OCI-LY3 (cell line): ENCODE measurements at regions not wholly inside any gene's neighbourhood (a gene's known extent, or its start where the extent isn't known, plus 50 kb on each side); places are given as distances from the start of the nearest gene placed in this dataset.

ENCODE experiments used
- EZH2phosphoT487 ChIP-seq: fragments of 200-600 bp; shearing (Covaris generic); IDR thresholded peaks from 2 replicates; pipeline ENCODE4 v1.6.1; 2018; ENCODE audit warnings: antibody characterized with exemption, mixed run types, low read depth
- TF ChIP-seq, protein P1 (sequence below): fragments of 200-600, 300-600 bp; sonication (generic); IDR thresholded peaks from 2 replicates; pipeline ENCODE4 v1.5.1; 2014; ENCODE audit warnings: antibody characterized with exemption, low read length, low read depth

DNA sequence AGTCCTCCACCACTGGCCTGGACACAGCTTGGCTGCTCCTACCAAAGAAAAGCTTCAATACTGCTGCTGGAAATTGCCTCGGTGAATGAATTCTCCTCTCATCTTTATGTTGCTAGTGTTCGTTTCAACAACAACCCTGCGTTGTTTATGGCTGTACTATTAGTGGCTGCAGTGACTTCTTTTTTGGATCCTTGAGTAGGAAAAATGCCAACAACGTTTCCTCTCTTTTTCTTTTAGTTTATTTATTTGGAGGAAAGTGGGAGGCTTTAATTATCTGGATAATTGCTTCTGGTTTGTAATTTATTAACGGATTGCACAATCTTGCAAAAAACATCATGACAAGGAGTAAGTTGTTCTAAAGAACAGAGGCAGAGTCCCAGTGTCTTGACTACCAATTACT, 464.1 kb upstream of the TRAM1L1 start:
- TF ChIP-seq, protein P1, sequence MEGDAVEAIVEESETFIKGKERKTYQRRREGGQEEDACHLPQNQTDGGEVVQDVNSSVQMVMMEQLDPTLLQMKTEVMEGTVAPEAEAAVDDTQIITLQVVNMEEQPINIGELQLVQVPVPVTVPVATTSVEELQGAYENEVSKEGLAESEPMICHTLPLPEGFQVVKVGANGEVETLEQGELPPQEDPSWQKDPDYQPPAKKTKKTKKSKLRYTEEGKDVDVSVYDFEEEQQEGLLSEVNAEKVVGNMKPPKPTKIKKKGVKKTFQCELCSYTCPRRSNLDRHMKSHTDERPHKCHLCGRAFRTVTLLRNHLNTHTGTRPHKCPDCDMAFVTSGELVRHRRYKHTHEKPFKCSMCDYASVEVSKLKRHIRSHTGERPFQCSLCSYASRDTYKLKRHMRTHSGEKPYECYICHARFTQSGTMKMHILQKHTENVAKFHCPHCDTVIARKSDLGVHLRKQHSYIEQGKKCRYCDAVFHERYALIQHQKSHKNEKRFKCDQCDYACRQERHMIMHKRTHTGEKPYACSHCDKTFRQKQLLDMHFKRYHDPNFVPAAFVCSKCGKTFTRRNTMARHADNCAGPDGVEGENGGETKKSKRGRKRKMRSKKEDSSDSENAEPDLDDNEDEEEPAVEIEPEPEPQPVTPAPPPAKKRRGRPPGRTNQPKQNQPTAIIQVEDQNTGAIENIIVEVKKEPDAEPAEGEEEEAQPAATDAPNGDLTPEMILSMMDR = no peak
- no peak for TF ChIP-seq EZH2phosphoT487
